GM12873 (cell line): ENCODE measurements at regions not wholly inside any gene's neighbourhood (a gene's known extent, or its start where the extent isn't known, plus 50 kb on each side); places are given as distances from the start of the nearest gene placed in this dataset.

Experiments
- CTCF ChIP-seq: IDR thresholded peaks from 2 replicates; pipeline ENCODE4 v1.5.1; 2012; ENCODE audit warnings: low read depth, mild to moderate bottlenecking, moderate library complexity, low read length, control low read depth; ENCODE audit not compliant: insufficient read depth; ENCODE audit errors: missing control alignments

GRCh38 chr12:126952096-126953007 lies 1314.6 kb upstream of the TMEM132C start:
- no peak for TF ChIP-seq CTCF

GRCh38 chr12:126953365-126953889 lies 1313.5 kb upstream of the TMEM132C start:
- no peak for TF ChIP-seq CTCF

- TF ChIP-seq CTCF: no peak
Observed at GRCh38 chr12:126960221-126960620, 1306.7 kb upstream of the TMEM132C start.

GRCh38 chr12:126960709-126961108 lies 1306.3 kb upstream of the TMEM132C start:
- no peak for TF ChIP-seq CTCF

- no peak for TF ChIP-seq CTCF
Observed at GRCh38 chr12:126963825-126964224, 1303.1 kb upstream of the TMEM132C start.

- no peak for TF ChIP-seq CTCF
Observed at GRCh38 chr12:126966498-126966897, 1300.5 kb upstream of the TMEM132C start.

- no peak for TF ChIP-seq CTCF
Observed at GRCh38 chr12:126967152-126967551, 1299.8 kb upstream of the TMEM132C start.
